ENCODE measurements at regions not wholly inside any gene's neighbourhood (a gene's known extent, or its start where the extent isn't known, plus 50 kb on each side); places are given as distances from the start of the nearest gene placed in this dataset.

GRCh38 chr11:70743329-70743728 is 345.0 kb downstream of the CTTN start:
- Mint-ChIP-seq H3K27me3 (ENCODE audit: low read depth) (peaks cover 2% of the 10 kb centered on the region), H3K36me3 (ENCODE audit: insufficient read depth in 1 of 3, low read depth in 3 of 3) (peaks cover 0 to 4% (median 4%) of the 10 kb centered on the region in 3 experiments; a peak in 2 of 7 replicates), H3K27ac (peak overlapping the region in 2 of 3 experiments; percentile 44 to 53; a peak in 3 of 7 replicates), H3K9me3 (no peaks in the 10 kb centered on the region; a peak in 1 of 5 replicates), H3K4me3 (peak overlapping the region in 1 of 2 experiments; percentile 37; a peak in 1 of 5 replicates), H3K4me1 (peaks cover 39 to 54% of the 10 kb centered on the region in 2 experiments)
- no peak for TF ChIP-seq CTCF (conservative IDR thresholded peaks at IDR 0.05)
- Histone ChIP-seq H4K5ac (ENCODE audit: insufficient read length, low read depth, low read length) (no peak overlapping the region), H3K4ac (ENCODE audit: low read depth, low read length) (no peak overlapping the region), H3K9ac (ENCODE audit: extremely low read depth, insufficient read length, low read length) (no peak overlapping the region), H2AK5ac (ENCODE audit: insufficient read length, low read length) (no peak overlapping the region), H4K20me1 (ENCODE audit: control insufficient read depth, insufficient read depth, insufficient read length) (no peaks in the 10 kb centered on the region), H2BK12ac (ENCODE audit: insufficient read length, low read depth, low read length) (no peak overlapping the region), H3K27me3 (ENCODE audit: insufficient read depth, low read length) (no peaks in the 10 kb centered on the region), H3K18ac (ENCODE audit: insufficient read length, low read depth, low read length) (no peak overlapping the region), H2BK20ac (ENCODE audit: low read depth, low read length, poor library complexity, severe bottlenecking) (no peak overlapping the region), H3K56ac (ENCODE audit: insufficient read length, low read depth, low read length) (no peak overlapping the region), H2BK5ac (ENCODE audit: insufficient read length, low read length) (no peak overlapping the region), H3K9me3 (ENCODE audit: control insufficient read depth, low read depth, low read length) (no peaks in the 10 kb centered on the region), H3K23ac (ENCODE audit: insufficient read length, low read depth, low read length) (no peak overlapping the region), H3K27ac (ENCODE audit: insufficient read length, low read depth, low read length) (no peak overlapping the region), H3K23me2 (ENCODE audit: insufficient read length, low read depth, low read length, poor library complexity, severe bottlenecking) (no peaks in the 10 kb centered on the region), H2AFZ (ENCODE audit: low read length) (no peak overlapping the region), H3K4me1 (ENCODE audit: insufficient read depth, low read length) (peaks cover 6% of the 10 kb centered on the region; the same call in 1 of the 2 replicates), H3K79me2 (ENCODE audit: insufficient read depth, low read length) (no peaks in the 10 kb centered on the region), H4K8ac (replicated peaks; ENCODE audit: insufficient read length, low read depth, low read length) (no peak overlapping the region), H2BK15ac (ENCODE audit: low read depth, low read length) (no peak overlapping the region), H4K91ac (ENCODE audit: insufficient read length, low read depth, low read length) (no peak overlapping the region), H3K14ac (ENCODE audit: insufficient read depth, low read length) (no peak overlapping the region), H3T11ph (ENCODE audit: low read length) (no peak overlapping the region), H3K79me1 (ENCODE audit: insufficient read depth, low read depth, low read length, poor library complexity, severe bottlenecking) (no peaks in the 10 kb centered on the region), H3K4me2 (ENCODE audit: insufficient read depth, insufficient read length, low read length) (no peak overlapping the region), H2BK120ac (ENCODE audit: low read depth, low read length, poor library complexity, severe bottlenecking) (no peak overlapping the region)
- DNase-seq, result no peak
- no CpG with 5 or more reads among the region's 9 CpGs for WGBS (ENCODE audit: extremely low coverage, insufficient read length, low lambda C conversion rate)
